GM19324 (cell line): ENCODE measurements at regions not wholly inside any gene's neighbourhood (a gene's known extent, or its start where the extent isn't known, plus 50 kb on each side); places are given as distances from the start of the nearest gene placed in this dataset.
"Not testable (repeated sequence)": the region's sequence is repeated elsewhere in the genome, so short reads cannot be mapped to it uniquely, and the experiment has no call there.

Experiments used
- ATAC-seq: cut with Tn5 transposase; IDR thresholded peaks from one replicate; pipeline ENCODE4 v1.9.1; 2021; ENCODE audit warnings: mild to moderate bottlenecking, moderate library complexity; ENCODE audit not compliant: unreplicated experiment, low FRiP score

- ATAC-seq = no peak
These were observed 101.3 kb upstream of the LARP1 start for GRCh38 chr5:154653764-154654485.

- ATAC-seq = no peak
These were observed 101.8 kb upstream of the LARP1 start for GRCh38 chr5:154653418-154653763.

GRCh38 chr5:154652746-154653417, 102.3 kb upstream of the LARP1 start:
- no peak for ATAC-seq

DNA sequence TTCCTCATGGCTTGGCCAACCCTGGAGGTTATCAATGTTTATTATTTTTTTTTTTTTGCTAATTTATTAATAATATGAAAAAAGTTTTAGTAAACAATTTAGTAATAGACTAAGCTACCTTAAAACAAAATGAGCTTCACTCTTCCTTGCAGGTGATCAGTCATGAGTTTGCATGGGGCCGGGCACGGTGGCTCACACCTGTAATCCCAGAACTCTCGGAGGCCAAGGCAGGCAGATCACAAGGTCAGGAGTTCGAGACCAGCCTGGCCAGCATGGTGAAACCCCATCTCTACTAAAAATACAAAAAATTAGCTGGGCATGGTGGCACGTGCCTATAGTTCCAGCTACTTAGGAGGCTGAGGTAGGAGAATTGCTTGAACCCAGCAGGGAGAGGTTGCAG, 103.4 kb upstream of the LARP1 start:
- ATAC-seq = not testable (repeated sequence)

DNA sequence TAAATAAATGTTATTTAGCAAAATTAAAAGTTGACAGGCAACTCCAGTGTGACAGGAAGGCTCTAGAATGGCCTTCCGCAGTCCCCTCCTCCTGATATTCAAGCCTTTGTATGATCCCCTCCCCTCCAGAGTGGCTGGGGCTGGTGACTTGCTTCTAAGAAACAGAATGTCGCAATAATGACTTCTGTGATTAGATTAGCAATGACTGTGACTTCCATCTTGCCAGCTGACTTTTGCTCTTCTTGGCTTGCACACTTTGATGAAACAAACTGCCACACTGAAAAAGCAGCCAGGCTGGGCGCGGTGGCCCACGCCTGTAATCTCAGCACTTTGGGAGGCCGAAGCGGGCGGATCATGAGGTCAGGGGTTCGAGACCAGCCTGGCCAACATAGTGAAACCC, 106.5 kb upstream of the LARP1 start:
- ATAC-seq = no peak

DNA sequence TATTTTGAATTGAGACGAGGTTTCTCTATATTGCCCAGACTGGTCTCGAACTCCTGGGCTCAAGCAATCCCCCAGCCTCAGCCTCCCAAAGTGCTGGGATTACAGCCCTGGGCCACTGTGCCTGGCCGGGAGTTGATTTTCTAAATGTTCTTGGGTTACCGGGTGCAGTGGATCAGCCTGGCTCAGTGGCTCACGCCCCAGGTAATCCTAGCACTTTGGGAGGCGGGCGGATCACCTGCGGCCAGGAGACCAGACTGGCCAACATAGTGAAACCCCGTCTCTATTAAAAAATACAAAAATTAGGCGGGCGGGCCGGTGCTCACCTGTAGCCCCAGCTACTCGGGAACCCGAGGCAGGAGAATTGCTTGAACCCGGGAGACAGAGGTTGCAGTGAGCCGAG, 106.9 kb upstream of the LARP1 start:
- ATAC-seq = no peak

DNA sequence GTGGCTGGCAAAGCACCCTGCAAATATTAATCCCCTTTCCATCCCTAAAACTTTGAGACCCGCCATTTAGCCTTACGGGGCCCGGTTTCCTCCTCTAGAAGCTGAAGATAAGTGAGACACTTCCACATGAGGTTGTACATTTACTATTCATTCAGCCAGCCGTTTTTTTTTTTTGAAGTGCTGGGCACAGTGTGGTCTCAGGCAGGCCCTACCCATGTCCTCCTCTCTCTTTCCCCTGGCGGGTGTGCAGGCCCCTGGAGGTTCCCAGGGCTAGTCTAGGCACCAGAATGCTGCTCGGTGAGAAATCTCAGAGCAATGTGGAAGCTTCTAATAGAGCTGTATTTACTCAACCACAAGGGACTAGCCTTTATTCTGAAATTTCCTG, 107.4 kb upstream of the LARP1 start:
- no peak for ATAC-seq

DNA sequence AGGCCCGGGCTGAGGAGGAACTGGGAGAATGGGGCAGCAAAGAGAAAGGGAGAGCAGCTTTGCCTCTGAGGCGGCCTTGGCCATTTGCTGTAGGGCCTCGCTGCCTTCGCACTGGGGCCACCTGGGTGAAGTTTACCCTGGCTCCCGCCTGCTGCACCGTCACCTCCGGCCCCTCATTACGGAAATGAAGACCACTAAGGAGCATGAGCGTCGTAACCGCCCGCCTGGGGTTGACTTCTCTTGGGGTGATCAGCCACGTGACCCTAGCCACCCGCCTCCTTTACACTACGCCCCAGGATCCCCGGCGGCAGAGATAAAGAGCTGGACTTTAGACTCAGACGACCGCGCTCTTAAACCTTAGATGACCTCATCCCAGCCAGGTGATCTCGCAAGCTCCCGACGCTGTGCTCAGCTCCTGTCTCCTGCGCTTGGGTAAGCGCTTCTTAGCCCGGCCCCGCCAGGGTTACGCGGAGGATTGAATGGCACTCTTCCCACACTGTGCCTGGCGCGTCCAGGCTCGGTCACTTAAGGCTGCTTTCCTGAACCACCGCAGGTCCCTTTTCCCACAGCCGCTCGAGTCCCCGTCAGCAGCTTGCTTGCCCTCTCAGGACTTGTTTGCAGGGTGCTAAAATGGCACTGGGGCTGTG, 107.9 kb upstream of the LARP1 start:
- ATAC-seq = peak; percentile 88

GRCh38 chr5:154646745-154647113, 108.4 kb upstream of the LARP1 start:
- ATAC-seq = peak; percentile 25

DNA sequence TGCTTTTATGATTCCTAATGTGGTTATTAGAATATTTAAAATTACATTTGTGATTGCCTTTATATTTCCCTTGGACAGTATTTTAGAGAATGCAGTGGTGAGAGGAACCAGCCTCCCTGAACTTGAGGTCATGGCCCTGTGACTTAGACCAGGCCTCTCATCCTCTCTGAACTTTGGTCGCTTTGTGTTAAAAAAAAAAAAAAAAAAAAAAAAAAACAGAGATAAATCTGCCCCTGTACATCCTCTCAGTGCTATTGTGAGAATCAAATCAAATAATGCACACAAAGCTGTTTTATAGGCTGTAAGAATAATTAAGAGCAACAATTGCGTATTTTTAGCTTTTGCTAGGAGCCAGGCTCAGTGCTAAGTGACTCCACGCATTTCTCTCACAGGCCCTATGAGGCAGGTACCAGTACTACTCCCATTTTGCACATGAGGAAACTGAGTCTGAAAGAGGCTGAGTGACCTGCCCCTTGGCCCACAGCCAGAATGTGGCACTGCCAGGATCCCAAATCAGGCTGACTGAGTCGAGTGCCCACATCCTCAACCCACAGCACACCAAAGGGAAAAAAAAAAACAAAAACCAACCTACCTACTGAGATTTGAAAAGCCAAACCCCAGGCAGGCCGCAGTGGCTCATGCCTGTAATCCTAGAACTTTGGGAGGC, 110.3 kb upstream of the LARP1 start:
- no peak for ATAC-seq

- ATAC-seq = no peak
These were observed 112.5 kb upstream of the LARP1 start for GRCh38 chr5:154642499-154643245.

DNA sequence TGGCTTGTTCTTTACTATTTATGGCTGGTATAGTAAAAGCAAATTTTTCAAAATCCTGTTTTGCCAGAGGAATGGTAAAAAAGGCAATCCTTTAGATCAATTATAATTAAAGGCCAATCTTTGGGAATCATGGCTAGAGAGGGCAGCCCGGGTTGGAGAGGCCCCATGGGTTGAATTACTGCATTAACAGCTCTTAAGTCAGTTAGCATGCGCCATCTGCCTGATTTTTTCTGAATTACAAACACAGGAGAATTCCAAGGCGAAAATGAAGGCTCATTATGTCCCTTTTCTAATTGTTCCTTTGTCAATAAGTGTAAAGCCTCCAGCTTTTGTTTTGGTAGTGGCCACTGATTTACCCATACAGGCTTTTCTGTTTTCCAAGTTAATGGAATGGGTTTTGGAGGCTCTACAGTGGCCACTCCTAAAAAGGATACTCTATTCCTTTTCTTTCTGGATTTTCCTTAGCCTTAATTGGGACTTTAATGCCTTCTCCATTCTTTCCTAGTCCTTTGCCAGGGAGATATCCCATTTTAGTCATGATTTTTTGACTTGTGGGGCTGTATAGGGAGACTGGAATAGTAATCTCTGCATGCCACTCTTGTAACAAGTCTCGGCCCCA, 114.9 kb upstream of the LARP1 start:
- not testable (repeated sequence) for ATAC-seq

- ATAC-seq = not testable (repeated sequence)
These were observed 118.4 kb upstream of the LARP1 start for GRCh38 chr5:154636786-154637185.

GRCh38 chr5:154636271-154636670, 118.9 kb upstream of the LARP1 start:
- not testable (repeated sequence) for ATAC-seq

- not testable (repeated sequence) for ATAC-seq
These were observed 121.4 kb upstream of the LARP1 start for GRCh38 chr5:154633744-154634143.

- ATAC-seq = no peak
These were observed 124.0 kb upstream of the LARP1 start for GRCh38 chr5:154631141-154631540.

GRCh38 chr5:154630410-154630809, 124.8 kb upstream of the LARP1 start:
- no peak for ATAC-seq

GRCh38 chr5:154628685-154629084, 126.5 kb upstream of the LARP1 start:
- ATAC-seq = no peak

- ATAC-seq = no peak
These were observed 127.2 kb upstream of the LARP1 start for GRCh38 chr5:154627698-154628678.
